Fibroblast of villous mesenchyme (primary cell): ENCODE measurements at regions not wholly inside any gene's neighbourhood (a gene's known extent, or its start where the extent isn't known, plus 50 kb on each side); places are given as distances from the start of the nearest gene placed in this dataset.
"Not testable (repeated sequence)": the region's sequence is repeated elsewhere in the genome, so short reads cannot be mapped to it uniquely, and the experiment has no call there.

ENCODE experiments used
- DNase-seq: peaks from one replicate; pipeline ENCODE4 v3.0.0-alpha.2; 2010; ENCODE audit warnings: low read depth
- H3K4me3 ChIP-seq: 2 replicates; pipeline ENCODE4 v1.5.1; 2011; ENCODE audit warnings: low read depth, mild to moderate bottlenecking, low read length
- TF ChIP-seq, protein P1 (sequence below): IDR thresholded peaks from 2 replicates; pipeline ENCODE4 v1.5.1; 2012; ENCODE audit warnings: low read depth, mild to moderate bottlenecking, low read length; ENCODE audit not compliant: insufficient read depth

DNA sequence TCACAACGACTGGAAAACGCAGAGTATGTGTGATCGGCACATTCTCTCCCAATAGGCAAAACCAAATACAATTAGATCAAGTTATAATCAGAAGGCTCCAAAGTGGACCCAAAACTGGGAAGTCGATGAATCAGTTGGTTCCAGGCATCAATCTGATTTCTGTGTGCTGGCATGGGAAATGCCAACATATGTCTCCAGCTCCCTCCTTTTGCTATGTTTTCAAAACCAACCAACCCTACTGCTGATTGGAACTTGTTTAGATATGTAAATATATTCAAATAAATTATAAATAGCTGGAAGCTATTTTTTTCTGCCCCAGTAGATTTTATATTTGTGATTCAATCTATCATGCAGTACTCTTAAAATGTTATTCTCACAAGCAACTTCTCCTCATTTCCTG lies 284.2 kb downstream of the HS3ST3B1 start:
- TF ChIP-seq, protein P1, sequence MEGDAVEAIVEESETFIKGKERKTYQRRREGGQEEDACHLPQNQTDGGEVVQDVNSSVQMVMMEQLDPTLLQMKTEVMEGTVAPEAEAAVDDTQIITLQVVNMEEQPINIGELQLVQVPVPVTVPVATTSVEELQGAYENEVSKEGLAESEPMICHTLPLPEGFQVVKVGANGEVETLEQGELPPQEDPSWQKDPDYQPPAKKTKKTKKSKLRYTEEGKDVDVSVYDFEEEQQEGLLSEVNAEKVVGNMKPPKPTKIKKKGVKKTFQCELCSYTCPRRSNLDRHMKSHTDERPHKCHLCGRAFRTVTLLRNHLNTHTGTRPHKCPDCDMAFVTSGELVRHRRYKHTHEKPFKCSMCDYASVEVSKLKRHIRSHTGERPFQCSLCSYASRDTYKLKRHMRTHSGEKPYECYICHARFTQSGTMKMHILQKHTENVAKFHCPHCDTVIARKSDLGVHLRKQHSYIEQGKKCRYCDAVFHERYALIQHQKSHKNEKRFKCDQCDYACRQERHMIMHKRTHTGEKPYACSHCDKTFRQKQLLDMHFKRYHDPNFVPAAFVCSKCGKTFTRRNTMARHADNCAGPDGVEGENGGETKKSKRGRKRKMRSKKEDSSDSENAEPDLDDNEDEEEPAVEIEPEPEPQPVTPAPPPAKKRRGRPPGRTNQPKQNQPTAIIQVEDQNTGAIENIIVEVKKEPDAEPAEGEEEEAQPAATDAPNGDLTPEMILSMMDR, result no peak

DNA sequence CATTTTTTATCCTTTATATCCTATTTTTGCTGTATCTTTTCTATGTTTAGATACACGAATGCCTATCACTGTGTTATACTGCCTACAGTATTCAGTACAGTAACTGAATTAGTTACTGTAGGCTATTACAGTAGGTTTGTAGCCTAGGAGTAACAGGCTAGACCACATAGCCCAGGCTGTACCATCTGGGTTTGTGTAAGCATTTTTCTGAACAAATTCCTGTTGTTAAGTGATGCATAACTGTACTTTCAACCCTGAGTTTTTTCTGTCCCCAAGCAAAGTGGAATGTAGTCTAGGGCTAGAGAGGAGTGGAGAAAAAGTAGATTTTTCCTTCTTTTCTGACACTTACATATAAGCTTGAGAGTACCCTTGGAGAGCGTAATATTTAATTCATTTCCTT lies 282.1 kb downstream of the HS3ST3B1 start:
- no peak for DNase-seq
- no peak overlapping the region for H3K4me3 ChIP-seq
- TF ChIP-seq, protein P1, result no peak

More for the DNA sequence above, 284.2 kb downstream of the HS3ST3B1 start:
- H3K4me3 ChIP-seq, result no peak overlapping the region
- DNase-seq, result no peak

DNA sequence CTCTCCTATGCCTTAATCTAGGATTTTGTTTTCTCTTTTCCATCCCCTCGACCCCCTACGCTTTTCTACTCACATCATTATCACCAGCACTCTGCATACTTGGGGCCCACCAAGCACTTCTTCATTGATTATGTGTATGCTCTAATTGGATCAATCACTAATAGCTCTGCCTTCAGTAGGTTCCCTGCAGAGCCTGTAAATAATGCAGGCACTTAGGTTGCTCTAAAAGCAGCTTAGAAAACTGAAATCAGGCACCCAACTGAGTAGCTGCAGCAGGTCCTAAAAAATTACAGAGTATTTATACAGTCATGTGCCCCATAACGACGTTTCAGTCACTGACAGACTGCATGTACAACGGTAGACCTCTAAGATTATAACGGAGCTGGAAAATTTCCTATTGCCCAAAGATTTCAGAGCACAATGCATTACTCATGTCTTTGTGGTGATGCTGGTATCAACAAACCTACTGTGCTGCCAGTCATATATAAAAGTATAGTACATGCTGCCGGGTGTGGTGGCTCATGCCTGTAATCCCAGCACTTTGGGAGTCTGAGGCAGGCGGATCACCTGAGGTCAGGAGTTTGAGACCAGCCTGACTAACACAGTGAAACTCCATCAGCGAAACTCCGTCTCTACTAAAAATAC lies 280.4 kb downstream of the HS3ST3B1 start:
- DNase-seq, result no peak
- TF ChIP-seq, protein P1, result no peak
- no peak overlapping the region for H3K4me3 ChIP-seq

DNA sequence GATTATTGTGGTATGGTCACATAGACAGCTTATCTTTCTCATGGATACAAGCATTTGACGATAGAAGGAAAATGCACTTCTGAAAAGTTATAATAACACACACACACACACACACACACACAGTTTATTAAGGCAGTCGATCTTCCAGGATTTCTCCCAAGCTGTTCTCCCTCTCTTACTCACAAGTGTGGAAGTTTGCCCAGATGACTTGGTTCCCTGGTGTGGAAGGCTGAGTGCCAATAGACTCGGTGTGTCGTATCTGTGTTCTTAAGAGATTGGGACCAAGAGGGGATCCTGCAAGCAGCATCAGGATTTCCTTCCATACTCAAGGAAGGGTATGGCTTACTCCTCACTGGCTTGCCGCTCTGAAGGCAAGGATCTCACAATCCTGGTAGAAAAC lies 279.6 kb downstream of the HS3ST3B1 start:
- no peak overlapping the region for H3K4me3 ChIP-seq
- DNase-seq, result no peak
- TF ChIP-seq, protein P1, result no peak

DNA sequence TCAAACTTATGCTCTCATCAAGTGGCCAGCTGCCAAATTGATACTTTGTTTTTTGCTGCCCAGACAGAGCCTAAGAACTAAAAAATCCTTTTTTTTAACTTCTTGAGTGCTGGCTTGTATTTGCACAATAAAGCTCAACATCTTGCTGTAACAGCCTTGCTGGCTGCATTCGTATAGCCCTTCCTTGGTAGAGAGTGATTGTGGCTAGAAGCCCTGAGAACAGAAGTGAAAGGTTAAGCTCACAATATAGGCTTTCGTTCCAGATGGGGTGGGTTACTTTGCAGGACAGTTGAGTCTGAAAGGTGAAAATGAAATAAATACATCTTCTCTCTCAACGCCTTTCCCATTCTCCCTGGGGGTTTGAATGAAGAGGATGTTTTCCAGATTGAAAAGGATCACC lies 278.8 kb downstream of the HS3ST3B1 start:
- no peak overlapping the region for H3K4me3 ChIP-seq
- TF ChIP-seq, protein P1, result no peak
- DNase-seq, result no peak

DNA sequence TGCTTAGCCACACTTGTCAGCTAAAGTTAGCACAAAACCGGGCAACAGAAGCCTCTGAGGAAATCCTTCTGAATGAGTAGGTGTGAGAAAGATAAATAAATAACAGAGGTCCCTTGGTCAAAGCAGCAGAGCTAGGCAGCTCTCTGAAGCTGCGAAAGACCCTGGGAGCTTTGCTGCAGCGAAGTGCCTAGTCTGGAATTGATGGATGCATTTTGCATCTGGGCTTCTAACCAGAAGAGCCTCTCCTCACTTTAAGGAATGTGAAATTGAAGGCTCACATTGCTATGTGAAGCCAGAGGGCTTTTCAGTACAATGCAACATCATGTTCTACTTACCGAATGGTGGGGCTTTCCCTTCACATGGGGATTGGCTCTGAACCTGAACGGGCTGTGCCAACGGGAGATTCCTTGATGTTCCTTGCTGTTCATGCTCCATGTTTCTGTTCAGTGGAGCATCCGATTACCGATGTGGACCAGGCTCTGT lies 274.6 kb downstream of the HS3ST3B1 start:
- no peak overlapping the region for H3K4me3 ChIP-seq
- DNase-seq, result no peak
- TF ChIP-seq, protein P1, result no peak

DNA sequence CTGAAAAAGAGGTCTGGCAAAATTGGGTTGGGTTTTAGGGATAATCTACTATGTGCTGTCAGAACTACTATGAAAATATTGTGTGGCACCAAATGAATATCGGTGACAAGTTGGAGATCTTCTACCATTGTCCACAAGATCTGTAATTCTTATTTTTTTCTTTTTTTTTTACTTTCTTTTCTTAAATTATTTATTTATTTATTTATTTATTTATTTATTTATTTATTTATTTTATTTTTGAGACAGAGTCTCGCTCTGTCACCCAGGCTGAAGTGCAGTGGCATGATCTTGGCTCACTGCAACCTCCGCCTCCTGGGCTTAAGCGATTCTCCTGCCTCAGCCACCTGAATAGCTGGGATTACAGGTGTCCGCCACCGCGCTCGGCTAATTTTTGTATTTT lies 259.4 kb downstream of the HS3ST3B1 start:
- DNase-seq, H3K4me3 ChIP-seq: not testable (repeated sequence)
